HG02678 (cell line): ENCODE measurements at regions not wholly inside any gene's neighbourhood (a gene's known extent, or its start where the extent isn't known, plus 50 kb on each side); places are given as distances from the start of the nearest gene placed in this dataset.

Experiments
- ATAC-seq: cut with Tn5 transposase; IDR thresholded peaks from one replicate; pipeline ENCODE4 v1.9.1; 2021; ENCODE audit warnings: mild to moderate bottlenecking, moderate library complexity; ENCODE audit not compliant: unreplicated experiment

- peak; percentile 46 for ATAC-seq
These were observed 51.8 kb upstream of the TARDBP start for GRCh38 chr1:10960411-10961299.

- ATAC-seq, result no peak
These were observed 51.1 kb upstream of the TARDBP start for GRCh38 chr1:10961300-10961833.

GRCh38 chr1:10962483-10962882, 50.0 kb upstream of the TARDBP start:
- ATAC-seq, result no peak
